GM10266 (cell line): ENCODE measurements at regions not wholly inside any gene's neighbourhood (a gene's known extent, or its start where the extent isn't known, plus 50 kb on each side); places are given as distances from the start of the nearest gene placed in this dataset.

Experiments used
- DNase-seq: peaks from one replicate; pipeline ENCODE4 v3.0.0; 2012; ENCODE audit errors: extremely low spot score
- TF ChIP-seq, protein P1 (sequence below): IDR thresholded peaks from 2 replicates; pipeline ENCODE4 v1.5.1; 2012; ENCODE audit warnings: mild to moderate bottlenecking, low read depth; ENCODE audit not compliant: control insufficient read depth, insufficient read depth; ENCODE audit errors: missing control alignments

DNA sequence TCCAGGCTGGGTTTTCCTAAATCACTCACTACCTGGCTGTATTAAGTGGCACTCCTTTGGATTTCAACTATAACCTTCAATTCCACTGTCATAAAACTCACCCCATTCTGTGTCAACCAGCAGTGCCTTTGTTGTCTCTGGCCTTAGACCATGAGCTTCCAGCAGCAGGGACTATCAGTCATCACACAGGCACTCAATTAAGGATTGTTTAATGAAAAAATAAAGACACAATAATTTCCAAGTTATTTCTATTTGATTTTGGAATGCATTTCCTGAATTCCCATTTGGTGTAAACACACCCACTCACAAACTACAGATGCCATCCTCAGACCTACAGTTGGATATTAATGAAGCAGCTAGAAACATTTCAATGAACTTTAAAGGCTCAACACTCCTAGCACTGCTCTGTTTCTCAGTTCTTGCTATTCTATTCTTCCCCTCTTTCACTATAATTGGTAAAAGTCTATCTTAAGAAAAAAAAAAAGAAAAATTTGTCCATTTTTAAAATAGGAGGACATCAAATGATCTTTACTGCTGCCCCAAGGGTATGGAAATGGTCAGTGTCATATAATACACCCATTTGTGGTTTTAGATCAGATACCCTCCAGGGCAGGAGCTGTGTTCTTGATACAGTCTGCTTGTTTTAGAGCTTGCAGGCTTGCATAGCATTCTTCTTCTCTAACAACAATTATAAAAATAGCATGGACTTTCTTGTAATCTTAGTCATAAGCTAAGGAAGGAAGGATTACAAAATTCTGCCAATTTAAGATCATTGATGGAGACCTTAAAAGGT is 156.4 kb downstream of the PTGER3 start:
- no peak for DNase-seq
- TF ChIP-seq, protein P1, sequence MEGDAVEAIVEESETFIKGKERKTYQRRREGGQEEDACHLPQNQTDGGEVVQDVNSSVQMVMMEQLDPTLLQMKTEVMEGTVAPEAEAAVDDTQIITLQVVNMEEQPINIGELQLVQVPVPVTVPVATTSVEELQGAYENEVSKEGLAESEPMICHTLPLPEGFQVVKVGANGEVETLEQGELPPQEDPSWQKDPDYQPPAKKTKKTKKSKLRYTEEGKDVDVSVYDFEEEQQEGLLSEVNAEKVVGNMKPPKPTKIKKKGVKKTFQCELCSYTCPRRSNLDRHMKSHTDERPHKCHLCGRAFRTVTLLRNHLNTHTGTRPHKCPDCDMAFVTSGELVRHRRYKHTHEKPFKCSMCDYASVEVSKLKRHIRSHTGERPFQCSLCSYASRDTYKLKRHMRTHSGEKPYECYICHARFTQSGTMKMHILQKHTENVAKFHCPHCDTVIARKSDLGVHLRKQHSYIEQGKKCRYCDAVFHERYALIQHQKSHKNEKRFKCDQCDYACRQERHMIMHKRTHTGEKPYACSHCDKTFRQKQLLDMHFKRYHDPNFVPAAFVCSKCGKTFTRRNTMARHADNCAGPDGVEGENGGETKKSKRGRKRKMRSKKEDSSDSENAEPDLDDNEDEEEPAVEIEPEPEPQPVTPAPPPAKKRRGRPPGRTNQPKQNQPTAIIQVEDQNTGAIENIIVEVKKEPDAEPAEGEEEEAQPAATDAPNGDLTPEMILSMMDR = no peak

DNA sequence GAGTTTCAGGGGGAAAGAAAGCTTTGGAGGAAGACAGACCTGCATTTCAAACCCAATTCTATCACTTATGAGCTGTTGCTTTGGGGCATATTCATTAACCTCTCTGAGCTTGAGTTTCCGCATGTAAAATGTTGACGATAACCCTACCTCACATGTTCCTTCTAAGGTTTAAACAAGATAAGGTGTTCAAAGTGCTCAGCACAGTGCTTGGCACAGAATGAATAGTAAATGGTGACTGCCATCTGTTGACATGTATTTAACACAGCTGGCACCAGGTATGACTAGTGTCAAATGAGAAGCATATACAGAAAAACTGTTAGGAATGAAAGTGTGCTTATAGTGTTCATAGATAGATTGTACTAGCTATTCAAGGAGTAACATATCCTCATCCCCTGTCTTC is 155.5 kb downstream of the PTGER3 start:
- no peak for DNase-seq
- TF ChIP-seq, protein P1 = no peak

DNA sequence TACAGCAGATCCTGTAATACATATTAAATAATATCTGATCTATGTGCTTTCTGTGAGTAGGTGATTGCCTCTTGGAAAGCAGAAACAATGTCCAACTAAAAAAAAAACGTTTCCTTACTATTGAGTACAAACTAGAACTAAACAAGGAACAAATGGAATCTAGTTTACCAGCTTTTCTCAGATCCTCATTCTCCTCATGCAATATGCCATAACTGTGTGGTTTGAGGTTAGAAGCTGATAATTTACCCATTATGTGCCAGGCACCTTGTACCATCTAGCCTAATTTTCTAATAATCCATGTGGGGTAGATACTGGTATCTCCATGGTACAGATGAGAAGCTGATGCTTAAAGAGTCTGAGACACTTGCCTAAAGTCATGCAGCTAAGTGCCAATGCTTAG is 154.7 kb downstream of the PTGER3 start:
- TF ChIP-seq, protein P1 = no peak
- no peak for DNase-seq

DNA sequence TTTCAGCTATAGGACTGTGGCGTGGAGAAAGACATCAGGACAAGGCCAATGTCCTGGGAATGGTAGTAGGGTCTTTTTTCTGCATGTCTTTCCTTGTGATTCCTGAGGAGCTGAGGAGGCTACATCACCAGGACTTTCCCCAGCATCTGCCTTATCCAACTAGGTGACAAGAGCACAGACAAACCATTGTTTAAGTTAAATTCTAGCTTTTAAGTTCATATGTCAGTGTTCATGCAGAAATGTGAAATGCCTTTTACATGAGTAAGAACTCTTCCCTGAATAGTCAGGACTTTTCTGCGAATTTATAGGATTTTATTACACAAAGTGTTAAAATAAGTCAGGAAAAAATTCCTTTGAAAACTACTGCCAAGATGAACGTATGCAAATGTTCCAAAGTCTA is 154.2 kb downstream of the PTGER3 start:
- no peak for DNase-seq
- TF ChIP-seq, protein P1 = no peak

DNA sequence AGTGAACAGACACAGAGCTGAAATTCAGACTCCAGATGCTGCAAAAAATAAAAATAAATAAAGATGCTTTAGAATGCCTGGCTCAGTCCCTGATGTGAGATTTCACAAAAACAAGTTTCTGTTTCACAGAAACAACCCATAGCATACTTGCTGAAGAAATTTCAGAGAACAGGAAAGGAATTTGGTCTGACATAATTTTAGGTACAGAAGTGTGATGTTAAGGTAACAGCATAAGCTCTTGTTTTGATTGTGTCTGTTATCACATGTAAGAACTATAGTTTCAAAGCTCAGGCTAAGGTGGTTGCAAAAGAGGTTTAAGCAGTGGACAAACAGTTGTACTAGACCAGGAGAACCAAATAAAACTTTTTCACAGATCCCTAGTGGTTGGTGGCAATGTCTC is 152.1 kb downstream of the PTGER3 start:
- no peak for DNase-seq
- TF ChIP-seq, protein P1 = no peak

DNA sequence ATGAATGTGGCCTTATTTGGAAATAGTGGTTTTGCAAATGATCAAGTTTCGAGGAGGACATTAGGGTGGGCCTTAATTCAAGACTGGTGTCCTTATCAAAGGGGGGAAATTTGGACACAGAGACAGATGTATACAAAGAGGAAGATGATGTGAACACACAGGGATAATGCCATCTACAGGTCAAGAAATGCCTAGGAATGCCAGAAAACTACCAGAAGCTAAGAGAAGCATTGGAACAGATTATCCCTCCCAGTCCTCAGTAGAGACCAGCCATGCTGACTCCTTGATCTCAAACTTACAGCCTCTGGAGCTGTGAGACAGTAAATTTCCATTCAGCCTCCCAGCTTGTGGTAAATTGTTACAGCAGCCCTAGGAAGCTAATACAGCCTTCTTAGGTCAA is 151.4 kb downstream of the PTGER3 start:
- TF ChIP-seq, protein P1 = no peak
- DNase-seq = no peak

DNA sequence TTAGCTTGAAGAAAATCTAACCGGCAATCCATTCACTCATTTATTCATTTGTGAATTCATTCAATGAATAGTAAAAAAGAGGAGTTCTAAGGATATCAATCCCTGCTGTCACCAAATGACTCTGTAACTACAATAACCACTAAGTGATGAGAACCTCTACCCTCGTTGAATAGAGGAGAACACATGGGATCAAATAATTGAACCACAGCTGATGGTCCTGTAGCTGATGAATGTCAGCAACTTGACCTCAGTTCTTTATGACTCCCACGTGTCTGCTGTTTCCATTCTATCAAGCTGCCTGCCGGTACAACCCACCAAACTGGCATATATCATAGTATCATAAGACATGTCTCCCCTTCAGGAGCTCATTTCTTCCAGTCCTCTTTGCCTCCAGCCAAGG is 150.3 kb downstream of the PTGER3 start:
- TF ChIP-seq, protein P1 = no peak

More for the DNA sequence above, 150.3 kb downstream of the PTGER3 start:
- no peak for DNase-seq
